GM18498 (cell line): ENCODE measurements at regions not wholly inside any gene's neighbourhood (a gene's known extent, or its start where the extent isn't known, plus 50 kb on each side); places are given as distances from the start of the nearest gene placed in this dataset.
"Not testable (repeated sequence)": the region's sequence is repeated elsewhere in the genome, so short reads cannot be mapped to it uniquely, and the experiment has no call there.

Experiments used
- ATAC-seq: cut with Tn5 transposase; IDR thresholded peaks from one replicate; pipeline ENCODE4 v1.9.1; 2021; ENCODE audit warnings: mild to moderate bottlenecking, moderate library complexity; ENCODE audit not compliant: unreplicated experiment

GRCh38 chrX:84611843-84612636 lies 109.8 kb upstream of the HDX start:
- no peak for ATAC-seq

DNA sequence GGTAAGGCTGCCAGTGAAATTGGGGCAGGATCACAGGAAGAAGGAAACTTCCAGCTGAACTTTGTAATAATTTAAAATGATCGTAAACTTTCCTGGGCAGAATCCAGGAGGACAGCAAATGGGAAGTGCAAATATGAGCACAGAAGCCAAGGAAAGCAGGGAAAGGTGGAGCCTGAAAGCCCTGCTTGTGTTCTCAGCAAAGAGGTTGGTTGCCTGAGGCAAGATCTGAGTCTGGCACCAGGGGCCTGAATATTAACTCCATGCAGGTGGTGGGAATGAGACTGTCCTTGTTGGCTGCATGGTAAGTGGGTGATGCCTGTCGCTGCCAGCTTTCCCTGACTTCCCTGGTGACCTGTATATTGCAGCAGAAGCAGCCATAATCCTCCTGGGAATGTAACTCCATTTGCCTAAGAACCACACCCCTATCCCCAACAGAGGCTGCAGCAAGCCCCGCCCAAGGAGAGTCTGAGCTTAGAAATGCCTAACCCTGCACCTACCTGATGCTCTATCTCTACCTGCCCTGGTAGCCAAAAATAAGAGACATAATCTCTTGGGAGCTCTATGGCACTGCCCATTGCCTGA lies 132.0 kb upstream of the HDX start:
- no peak for ATAC-seq

DNA sequence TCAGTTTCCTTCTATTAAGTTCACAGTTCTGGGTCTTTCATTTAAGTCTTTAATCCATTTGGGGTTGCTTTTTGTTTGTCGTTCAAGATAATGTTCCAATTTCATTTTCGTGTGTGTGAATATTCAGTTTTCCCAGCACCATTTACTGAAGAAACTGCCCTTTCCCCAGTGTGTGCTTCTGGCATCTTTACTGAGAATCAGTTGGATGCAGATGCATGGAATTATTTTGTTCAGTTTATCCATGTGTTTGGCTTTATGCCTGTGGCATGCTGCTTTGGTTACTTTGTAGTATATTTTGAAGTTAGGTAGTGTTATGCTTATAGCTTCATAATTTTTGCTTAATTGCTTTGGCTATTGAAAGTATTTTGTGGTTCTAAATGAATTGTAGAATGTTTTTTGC lies 163.8 kb upstream of the HDX start:
- ATAC-seq = no peak

DNA sequence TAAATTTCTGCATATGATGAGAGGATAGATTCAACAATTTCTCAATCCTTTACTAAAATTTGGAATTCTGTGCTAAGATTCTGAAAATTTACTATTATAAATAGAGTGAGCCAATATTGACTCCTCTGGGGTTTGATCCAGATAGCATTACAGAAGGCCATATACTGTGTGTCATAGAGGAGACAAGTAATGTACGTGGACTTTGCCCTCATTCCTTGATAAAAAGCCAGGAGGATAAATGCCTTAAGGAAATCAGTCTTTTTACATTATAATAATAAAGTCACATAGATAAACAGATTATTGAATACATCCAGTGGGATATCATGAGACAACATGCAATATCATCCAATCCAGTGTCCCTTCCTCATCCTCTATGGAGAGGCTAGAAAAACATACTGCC lies 188.0 kb upstream of the HDX start:
- no peak for ATAC-seq

DNA sequence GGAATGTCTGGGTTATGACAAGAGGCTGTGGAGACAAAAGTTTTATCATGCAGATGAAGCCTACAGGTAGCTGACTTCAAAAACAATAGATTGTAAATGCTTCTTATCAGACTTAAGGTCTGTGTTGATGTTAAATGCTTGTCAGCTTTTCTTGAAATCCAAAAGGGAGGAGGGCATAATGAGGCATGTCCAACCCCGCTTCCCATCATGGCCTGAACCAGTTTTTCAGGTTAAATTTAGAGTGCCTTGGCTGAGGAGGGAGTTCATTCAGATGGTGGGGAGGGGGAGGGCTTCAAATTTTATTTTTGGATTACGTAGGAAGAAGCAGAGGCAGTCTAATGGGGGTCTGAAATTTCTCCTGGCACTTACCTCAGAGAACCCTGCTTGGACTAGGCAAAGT lies 207.7 kb upstream of the HDX start:
- ATAC-seq = no peak

- ATAC-seq = no peak
Measured at GRCh38 chrX:84710611-84711010, 208.4 kb upstream of the HDX start.

GRCh38 chrX:84712621-84713020 lies 210.4 kb upstream of the HDX start:
- ATAC-seq = no peak

DNA sequence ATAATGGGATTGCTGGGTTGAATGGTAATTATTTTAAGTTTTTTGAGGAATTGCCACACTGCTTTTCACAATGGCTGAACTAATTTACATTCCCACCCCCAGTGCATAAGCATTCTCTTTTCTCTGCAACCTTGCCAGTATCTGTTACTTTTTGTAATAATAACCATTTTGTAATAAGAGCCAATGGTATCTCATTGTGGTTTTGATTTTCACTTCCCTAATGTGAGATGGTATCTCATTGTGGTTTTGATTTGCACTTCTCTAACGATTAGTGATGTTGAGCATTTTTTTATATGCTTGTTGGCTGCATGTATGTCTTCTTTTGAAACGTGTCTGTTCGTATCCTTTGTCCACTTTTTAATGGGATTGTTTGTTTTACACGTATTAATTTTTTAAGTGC lies 213.1 kb upstream of the HDX start:
- ATAC-seq = no peak

GRCh38 chrX:84717343-84717742 lies 215.1 kb upstream of the HDX start:
- ATAC-seq = no peak

DNA sequence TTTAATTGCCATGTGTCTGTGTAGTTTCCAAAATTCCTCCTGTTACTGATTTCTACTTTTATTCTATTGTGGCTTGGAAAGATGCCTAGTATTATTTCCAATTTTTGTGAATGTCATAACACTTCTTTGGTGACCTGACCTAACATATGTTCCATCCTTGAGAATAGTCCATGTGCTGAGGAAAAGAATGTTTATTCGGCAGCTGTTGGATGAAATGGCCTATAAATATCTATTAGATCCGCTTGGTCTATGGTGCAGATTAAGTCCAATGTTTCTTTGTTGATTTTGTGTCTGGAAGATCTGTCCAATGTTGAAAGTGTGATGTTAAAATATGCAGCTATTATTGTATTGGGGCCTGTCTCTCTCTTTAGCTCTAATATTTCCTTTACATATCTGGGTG lies 219.2 kb upstream of the HDX start:
- no peak for ATAC-seq

GRCh38 chrX:84724576-84724975 lies 222.3 kb upstream of the HDX start:
- no peak for ATAC-seq

DNA sequence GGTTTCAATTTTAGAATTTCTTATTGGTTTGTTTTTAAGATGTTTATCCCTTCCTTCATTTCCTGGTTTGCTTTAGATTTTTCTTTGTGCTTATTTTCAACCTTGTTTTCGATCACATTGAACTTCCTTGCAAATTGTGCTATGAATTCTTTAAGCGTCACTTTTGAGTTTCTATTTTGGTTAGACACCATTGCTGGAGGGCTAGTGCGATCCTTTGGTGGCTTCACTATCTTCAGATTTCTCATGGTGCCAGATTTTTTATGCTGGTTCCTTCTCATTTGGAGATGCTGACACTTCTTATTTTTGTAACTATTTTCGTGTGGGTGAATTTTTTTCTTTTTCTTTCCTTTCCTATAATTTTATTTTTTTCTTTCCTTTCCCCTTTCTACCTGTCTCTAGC lies 227.2 kb upstream of the HDX start:
- ATAC-seq = peak; percentile 8

DNA sequence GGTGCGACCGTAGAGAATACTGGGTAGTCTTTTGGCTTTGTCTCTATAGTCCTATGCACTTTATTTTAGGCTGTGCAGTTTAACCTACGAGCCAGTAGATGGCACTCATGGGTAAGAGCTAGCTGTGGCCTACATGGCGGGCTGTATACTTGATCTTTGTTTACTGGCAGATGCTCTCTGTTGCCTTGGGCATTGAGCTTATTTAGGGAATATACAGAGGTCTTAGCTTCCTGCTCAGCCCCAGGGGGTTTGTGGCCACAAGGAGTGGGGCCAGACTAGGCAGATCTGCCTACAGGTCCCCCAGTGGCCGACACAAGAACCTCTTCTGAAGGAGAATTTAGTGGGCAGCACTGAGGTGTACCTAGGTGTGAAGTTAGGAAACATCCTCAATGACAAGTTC lies 227.6 kb upstream of the HDX start:
- ATAC-seq = peak; percentile 100

GRCh38 chrX:84735025-84735424 lies 232.8 kb upstream of the HDX start:
- no peak for ATAC-seq

DNA sequence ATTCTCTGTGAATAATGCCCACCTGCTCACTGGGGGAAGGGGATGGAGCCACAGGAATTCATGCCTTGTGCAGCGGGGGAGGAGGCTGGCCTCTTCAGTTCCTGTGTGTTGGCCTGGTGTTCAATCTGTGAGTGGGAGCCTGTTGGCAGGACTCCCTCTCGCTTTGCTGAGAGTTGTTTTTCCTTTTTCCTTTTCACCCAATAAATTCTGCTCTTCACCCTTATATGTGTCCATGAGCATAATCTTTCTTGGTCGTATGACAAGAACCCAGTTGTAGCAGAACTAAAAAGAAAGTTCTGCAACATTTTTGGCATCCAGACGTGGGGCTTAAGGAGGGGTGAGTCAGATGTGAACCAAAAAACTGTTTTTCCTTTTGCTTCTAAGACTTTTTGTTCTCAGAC lies 235.2 kb upstream of the HDX start:
- no peak for ATAC-seq

- no peak for ATAC-seq
Measured at GRCh38 chrX:84747516-84747915, 245.3 kb upstream of the HDX start.

DNA sequence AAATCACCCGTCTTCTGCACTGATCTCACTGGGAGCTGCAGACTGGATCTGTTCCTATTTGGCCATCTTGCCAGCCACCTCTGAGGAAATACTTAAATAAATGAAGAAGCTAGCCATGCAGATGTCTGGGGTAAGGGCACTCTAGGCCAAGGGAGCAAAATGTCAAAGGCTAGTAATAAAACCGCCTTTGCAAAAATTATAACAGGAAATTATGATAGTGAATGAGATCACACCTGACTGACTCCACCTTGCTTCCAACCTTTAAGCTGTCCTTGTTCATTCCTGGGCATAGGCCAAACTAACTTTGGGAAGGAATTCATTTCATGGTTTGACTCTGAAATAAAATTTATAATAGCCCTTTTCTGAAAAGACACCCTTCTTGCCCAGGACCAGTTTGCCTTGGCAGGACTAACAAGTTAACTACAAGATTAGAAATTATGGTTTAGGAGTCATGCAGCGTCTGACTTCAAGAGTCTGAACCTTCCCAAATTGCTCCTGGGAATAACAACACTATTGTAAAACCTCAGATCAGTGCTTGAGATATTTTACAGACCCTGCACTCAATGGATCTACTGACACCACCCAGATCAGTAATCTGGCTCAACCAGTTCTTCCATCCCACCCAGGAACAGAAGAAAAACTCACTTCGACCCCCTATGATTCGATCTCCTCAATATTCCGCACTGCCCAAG lies 246.9 kb upstream of the HDX start:
- ATAC-seq = no peak

DNA sequence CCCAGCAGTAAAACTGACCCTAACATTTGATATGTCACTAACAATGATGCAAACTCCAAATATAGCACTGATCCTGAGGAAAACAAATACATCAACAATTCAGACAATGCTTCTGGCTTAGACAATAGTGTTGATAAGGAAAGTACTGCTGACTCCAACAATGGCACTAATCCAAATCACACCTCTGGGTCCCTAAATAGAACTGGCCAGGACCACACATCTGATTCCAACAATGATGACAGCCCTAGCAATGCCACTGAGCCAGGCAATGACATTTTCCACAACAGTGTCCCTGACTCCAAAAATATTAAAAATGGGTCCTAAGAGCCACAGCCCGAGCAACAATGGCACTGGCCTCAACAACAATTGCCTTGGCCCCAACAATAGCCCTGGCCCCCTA lies 243.1 kb upstream of the APOOL start:
- no peak for ATAC-seq

DNA sequence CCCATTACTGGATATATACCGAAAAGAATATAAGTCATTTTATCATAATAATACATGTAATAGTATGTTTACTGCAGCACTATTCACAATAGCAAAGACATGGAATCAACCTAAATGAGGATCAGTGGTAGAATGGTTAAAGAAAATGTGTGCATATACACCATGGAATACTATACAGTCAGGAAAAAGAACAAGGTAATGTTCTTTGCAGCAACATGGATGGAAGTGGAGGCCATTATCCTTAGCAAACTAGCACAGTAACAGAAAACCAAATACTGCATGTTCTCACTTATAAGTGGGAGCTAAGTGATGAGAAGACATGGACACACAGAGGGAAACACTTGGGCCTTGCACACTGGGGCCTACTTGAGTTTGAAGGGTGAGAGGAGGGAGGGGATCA lies 207.4 kb upstream of the APOOL start:
- ATAC-seq = no peak

- ATAC-seq = no peak
Measured at GRCh38 chrX:84830836-84831235, 172.8 kb upstream of the APOOL start.

GRCh38 chrX:84846541-84846940 lies 157.1 kb upstream of the APOOL start:
- ATAC-seq = not testable (repeated sequence)

- ATAC-seq = not testable (repeated sequence)
Measured at GRCh38 chrX:84851183-84851582, 152.5 kb upstream of the APOOL start.
